C4-2B (cell line): ENCODE measurements at regions not wholly inside any gene's neighbourhood (a gene's known extent, or its start where the extent isn't known, plus 50 kb on each side); places are given as distances from the start of the nearest gene placed in this dataset.
"Not testable (repeated sequence)": the region's sequence is repeated elsewhere in the genome, so short reads cannot be mapped to it uniquely, and the experiment has no call there.

Experiments used
- ZFX ChIP-seq: fragments of 450-650 bp; IDR thresholded peaks from 2 replicates; pipeline ENCODE4 v1.6.1; 2017
- TF ChIP-seq, protein P1 (sequence below): fragments of 450-650 bp; conservative IDR thresholded peaks from 2 replicates; pipeline ENCODE4 v1.5.1; 2017; ENCODE audit warnings: mild to moderate bottlenecking

DNA sequence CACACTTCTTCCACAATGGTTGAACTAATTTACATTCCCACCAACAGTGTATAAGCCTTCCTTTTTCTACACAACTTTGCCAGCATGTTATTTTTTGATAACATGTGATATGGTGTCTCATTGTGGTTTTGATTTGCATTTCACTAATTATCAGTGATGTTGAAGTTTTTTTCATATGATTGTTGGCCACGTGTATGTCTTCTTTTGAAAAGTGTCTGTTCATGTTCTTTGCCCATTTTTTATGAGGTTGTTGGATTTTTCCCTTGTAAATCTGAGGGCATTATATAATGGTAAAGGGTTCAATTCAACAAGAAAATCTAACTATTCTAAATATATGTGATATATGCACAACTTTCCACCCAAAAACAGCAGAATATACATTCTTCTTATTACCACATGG lies 153.4 kb upstream of the POGK start:
- TF ChIP-seq, protein P1, sequence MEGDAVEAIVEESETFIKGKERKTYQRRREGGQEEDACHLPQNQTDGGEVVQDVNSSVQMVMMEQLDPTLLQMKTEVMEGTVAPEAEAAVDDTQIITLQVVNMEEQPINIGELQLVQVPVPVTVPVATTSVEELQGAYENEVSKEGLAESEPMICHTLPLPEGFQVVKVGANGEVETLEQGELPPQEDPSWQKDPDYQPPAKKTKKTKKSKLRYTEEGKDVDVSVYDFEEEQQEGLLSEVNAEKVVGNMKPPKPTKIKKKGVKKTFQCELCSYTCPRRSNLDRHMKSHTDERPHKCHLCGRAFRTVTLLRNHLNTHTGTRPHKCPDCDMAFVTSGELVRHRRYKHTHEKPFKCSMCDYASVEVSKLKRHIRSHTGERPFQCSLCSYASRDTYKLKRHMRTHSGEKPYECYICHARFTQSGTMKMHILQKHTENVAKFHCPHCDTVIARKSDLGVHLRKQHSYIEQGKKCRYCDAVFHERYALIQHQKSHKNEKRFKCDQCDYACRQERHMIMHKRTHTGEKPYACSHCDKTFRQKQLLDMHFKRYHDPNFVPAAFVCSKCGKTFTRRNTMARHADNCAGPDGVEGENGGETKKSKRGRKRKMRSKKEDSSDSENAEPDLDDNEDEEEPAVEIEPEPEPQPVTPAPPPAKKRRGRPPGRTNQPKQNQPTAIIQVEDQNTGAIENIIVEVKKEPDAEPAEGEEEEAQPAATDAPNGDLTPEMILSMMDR = not testable (repeated sequence)
- TF ChIP-seq ZFX = not testable (repeated sequence)
